H1 (cell line): ENCODE measurements at regions not wholly inside any gene's neighbourhood (a gene's known extent, or its start where the extent isn't known, plus 50 kb on each side); places are given as distances from the start of the nearest gene placed in this dataset.

ENCODE experiments used
- CREB1 ChIP-seq: IDR thresholded peaks from 2 replicates; pipeline ENCODE4 v1.6.1; 2012; ENCODE audit warnings: inconsistent platforms
- CTCF ChIP-seq, 3 experiments: IDR thresholded peaks; 1 replicate in 2 of 3; 2 replicates in 1 of 3; pipeline versions ENCODE4 v1.5.1 to v1.6.1; 2011; ENCODE audit warnings: low read length in 3 of 3, mild to moderate bottlenecking in 3 of 3, inconsistent platforms in 2 of 3, low read depth in 1 of 3, moderate library complexity in 1 of 3; ENCODE audit not compliant: insufficient read depth in 1 of 3; ENCODE audit errors: control extremely low read depth in 1 of 3
- EP300 ChIP-seq, 2 experiments: IDR thresholded peaks; 1 replicate in 1 of 2; 2 replicates in 1 of 2; pipeline ENCODE4 v1.6.1; 2011 to 2012; ENCODE audit warnings: low read depth in 2 of 2, low read length in 2 of 2, mild to moderate bottlenecking in 2 of 2, borderline replicate concordance in 1 of 2, inconsistent platforms in 1 of 2, moderate library complexity in 1 of 2
- EZH2 ChIP-seq: fragments of 200-600 bp; sonication (generic); IDR thresholded peaks from 2 replicates; pipeline ENCODE4 v1.7.1; 2012; ENCODE audit warnings: low read depth, mild to moderate bottlenecking, moderate library complexity, low read length, inconsistent platforms; ENCODE audit not compliant: severe bottlenecking
- HDAC2 ChIP-seq, 2 experiments: fragments of 300-600 bp in 1 of 2; sonication (generic) in 1 of 2; IDR thresholded peaks; 2 replicates each; pipeline ENCODE4 v1.6.1; 2011 to 2012; ENCODE audit warnings: low read depth in 2 of 2, low read length in 2 of 2, mild to moderate bottlenecking in 2 of 2, moderate library complexity in 2 of 2, borderline replicate concordance in 1 of 2, inconsistent platforms in 1 of 2
- JUN ChIP-seq: IDR thresholded peaks from 2 replicates; pipeline ENCODE4 v1.6.1; 2011; ENCODE audit warnings: low read depth, mild to moderate bottlenecking, improper control_type of control experiment, low read length
- JUND ChIP-seq: IDR thresholded peaks from 2 replicates; pipeline ENCODE4 v1.6.1; 2011; ENCODE audit warnings: mild to moderate bottlenecking, improper control_type of control experiment, low read length
- POLR2A ChIP-seq, 2 experiments: IDR thresholded peaks; 1 replicate in 1 of 2; 2 replicates in 1 of 2; pipeline ENCODE4 v1.6.1; 2011; ENCODE audit warnings: low read depth in 2 of 2, low read length in 2 of 2, mild to moderate bottlenecking in 2 of 2; ENCODE audit errors: control extremely low read depth in 1 of 2
- POLR2AphosphoS5 ChIP-seq: IDR thresholded peaks from 2 replicates; pipeline ENCODE4 v1.6.1; 2011; ENCODE audit warnings: low read depth, low read length
- RAD21 ChIP-seq, 2 experiments: IDR thresholded peaks in 1 of 2; conservative IDR thresholded peaks in 1 of 2; 2 replicates each; pipeline ENCODE4 v1.6.1; 2011; ENCODE audit warnings: low read depth in 2 of 2, low read length in 2 of 2, improper control_type of control experiment in 1 of 2, inconsistent platforms in 1 of 2, mild to moderate bottlenecking in 1 of 2, moderate library complexity in 1 of 2
- TAF1 ChIP-seq: IDR thresholded peaks from 2 replicates; pipeline ENCODE4 v1.6.1; 2011; ENCODE audit warnings: mild to moderate bottlenecking, low read depth, low read length
- ZNF274 ChIP-seq: IDR thresholded peaks from 2 replicates; pipeline ENCODE4 v1.7.0; 2012; ENCODE audit warnings: low read length, borderline replicate concordance; ENCODE audit errors: extremely low read depth

GRCh38 chr13:82291852-82292251 lies 1590.4 kb downstream of the SLITRK1 start:
- TF ChIP-seq HDAC2 (IDR thresholded peaks at IDR 0.05; ENCODE audit: borderline replicate concordance in 1 of 2, low read depth in 2 of 2, low read length in 2 of 2): no peak
- no peak for TF ChIP-seq CTCF (IDR thresholded peaks at IDR 0.05; ENCODE audit: control extremely low read depth in 1 of 3, insufficient read depth in 1 of 3, low read depth in 1 of 3, low read length in 3 of 3)
- no peak for TF ChIP-seq RAD21 (IDR thresholded peaks at IDR 0.05 in 1 of 2, conservative IDR thresholded peaks at IDR 0.05 in 1 of 2; ENCODE audit: low read depth in 2 of 2, low read length in 2 of 2)
- no peak for TF ChIP-seq POLR2AphosphoS5
- no peak for TF ChIP-seq ZNF274
- no peak for TF ChIP-seq EP300 (IDR thresholded peaks at IDR 0.05; ENCODE audit: borderline replicate concordance in 1 of 2, low read depth in 2 of 2, low read length in 2 of 2)
- TF ChIP-seq JUN: no peak
- no peak for TF ChIP-seq JUND
- TF ChIP-seq TAF1: no peak
- no peak for TF ChIP-seq CREB1
- TF ChIP-seq EZH2: no peak
- no peak for TF ChIP-seq POLR2A (IDR thresholded peaks at IDR 0.05; ENCODE audit: control extremely low read depth in 1 of 2, low read depth in 2 of 2, low read length in 2 of 2)
